ENCODE measurements at regions not wholly inside any gene's neighbourhood (a gene's known extent, or its start where the extent isn't known, plus 50 kb on each side); places are given as distances from the start of the nearest gene placed in this dataset.

DNA sequence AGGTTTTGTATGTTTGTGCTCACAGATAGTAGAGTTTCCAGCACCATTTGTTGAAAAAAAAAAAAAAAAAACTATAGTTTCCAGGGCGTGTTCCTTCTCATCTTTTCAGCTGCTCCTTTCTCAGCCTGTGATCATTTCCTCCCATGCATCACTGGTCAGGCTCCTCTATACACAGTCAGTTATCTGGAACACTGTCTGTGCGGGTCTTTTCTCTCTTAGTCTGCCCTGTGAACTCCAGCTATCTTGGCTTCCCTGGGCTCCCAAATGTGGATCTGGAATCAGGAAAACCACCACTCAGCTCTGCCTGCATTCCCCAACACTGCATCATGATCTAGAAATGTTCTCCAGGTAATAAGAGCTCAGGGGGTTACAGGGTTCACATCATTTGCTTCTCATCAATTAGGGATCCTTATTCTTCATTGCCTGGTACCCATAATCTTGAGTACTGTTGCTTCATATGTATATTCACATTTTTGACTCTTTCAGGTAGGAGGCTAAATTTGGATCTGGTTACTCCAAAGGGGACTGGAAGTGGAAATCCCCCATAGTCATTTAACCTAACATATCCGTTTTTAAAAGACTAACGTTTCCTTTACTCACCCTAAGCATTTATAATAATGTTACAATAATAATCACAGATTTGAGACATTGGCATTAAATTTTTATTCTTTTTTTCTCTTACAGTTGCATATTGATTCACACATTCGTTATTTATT lies 221.8 kb upstream of the KLF3 start:
- no peaks in the 10 kb centered on the region for H3K27me3 Mint-ChIP-seq
- H3K27ac Mint-ChIP-seq: no peak overlapping the region
- H3K9me3 Mint-ChIP-seq: peaks cover 18% of the 10 kb centered on the region
- peaks cover 4% of the 10 kb centered on the region for H3K36me3 Mint-ChIP-seq
- no peak overlapping the region for H3K4me3 Mint-ChIP-seq
- ATAC-seq (ENCODE audit: low read depth) (no peak), DNase-seq (no peak)
- POLR2A ChIA-PET: interaction anchor here (0.7 kb wide), 1 partner anchor 8 kb away, joined by 5 read pairs; no protein-coding TSS in a partner anchor
- H3K4me1 Mint-ChIP-seq: peaks cover 1% of the 10 kb centered on the region

DNA sequence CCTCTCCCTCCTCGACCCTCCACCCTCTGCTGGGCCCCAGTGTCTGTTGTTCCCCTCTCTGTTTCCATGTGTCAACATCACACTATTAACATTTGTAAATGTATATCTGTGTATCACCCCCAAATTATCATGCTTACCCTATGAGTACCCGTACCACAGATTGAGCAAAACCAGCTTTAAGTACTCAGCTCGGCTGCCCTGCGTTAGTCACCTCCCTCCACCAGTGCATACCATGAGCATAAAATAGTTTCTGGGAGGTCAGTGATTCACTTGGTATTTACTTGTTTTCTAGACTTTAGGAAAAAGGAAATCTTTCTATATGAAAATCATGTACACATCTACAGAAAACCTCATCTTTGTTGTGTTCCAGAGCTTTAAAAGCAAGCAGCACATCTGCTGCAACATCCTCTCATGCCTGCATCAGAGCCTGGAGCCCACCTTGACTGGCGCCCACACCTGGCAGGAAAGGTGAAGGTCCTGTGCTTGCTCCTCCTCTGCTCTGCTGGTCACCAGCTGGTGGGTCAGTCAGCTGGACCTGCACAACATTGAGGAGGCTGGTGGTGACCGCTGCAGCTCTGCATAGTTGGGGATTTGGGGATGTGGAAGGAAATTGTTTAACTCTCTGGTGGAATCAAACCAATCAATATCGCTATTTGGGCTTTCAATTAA lies 214.4 kb upstream of the KLF3 start:
- Mint-ChIP-seq H3K9me3 (peaks cover 12% of the 10 kb centered on the region), H3K27ac (no peak overlapping the region), H3K36me3 (peaks cover 8% of the 10 kb centered on the region), H3K4me1 (peaks cover 9% of the 10 kb centered on the region), H3K4me3 (no peak overlapping the region), H3K27me3 (no peaks in the 10 kb centered on the region)
- ATAC-seq (ENCODE audit: low read depth): no peak
- POLR2A ChIA-PET: interaction anchor here (0.5 to 0.6 kb wide), 2 partner anchors 8 to 177 kb away, joined by 3 to 5 read pairs; no protein-coding TSS in a partner anchor
- no peak for DNase-seq

- DNase-seq (no peak), ATAC-seq (ENCODE audit: low read depth) (no peak)
- Mint-ChIP-seq H3K36me3 (peaks cover 8% of the 10 kb centered on the region), H3K4me1 (peaks cover 17% of the 10 kb centered on the region), H3K27ac (no peak overlapping the region), H3K4me3 (no peak overlapping the region), H3K9me3 (peaks cover 10% of the 10 kb centered on the region), H3K27me3 (no peaks in the 10 kb centered on the region)
- POLR2A ChIA-PET: no interaction called here
Measured at GRCh38 chr4:38452009-38452408, 212.0 kb upstream of the KLF3 start.

- peaks cover 17% of the 10 kb centered on the region for H3K4me1 Mint-ChIP-seq
- H3K27ac Mint-ChIP-seq: no peak overlapping the region
- POLR2A ChIA-PET: no interaction called here
- peaks cover 8% of the 10 kb centered on the region for H3K36me3 Mint-ChIP-seq
- no peaks in the 10 kb centered on the region for H3K27me3 Mint-ChIP-seq
- no peak for DNase-seq
- no peak for ATAC-seq (ENCODE audit: low read depth)
- no peak overlapping the region for H3K4me3 Mint-ChIP-seq
- H3K9me3 Mint-ChIP-seq: peaks cover 9% of the 10 kb centered on the region
Measured at GRCh38 chr4:38452542-38452941, 211.5 kb upstream of the KLF3 start.

- no peak for DNase-seq
- Mint-ChIP-seq H3K4me3 (no peak overlapping the region), H3K4me1 (peaks cover 17% of the 10 kb centered on the region), H3K27me3 (no peaks in the 10 kb centered on the region), H3K9me3 (peaks cover 9% of the 10 kb centered on the region), H3K36me3 (peaks cover 8% of the 10 kb centered on the region), H3K27ac (no peak overlapping the region)
- POLR2A ChIA-PET: no interaction called here
- no peak for ATAC-seq (ENCODE audit: low read depth)
Measured at GRCh38 chr4:38453253-38453881, 210.6 kb upstream of the KLF3 start.

GRCh38 chr4:38454284-38454683 lies 209.7 kb upstream of the KLF3 start:
- ATAC-seq (ENCODE audit: low read depth) (no peak), DNase-seq (no peak)
- Mint-ChIP-seq H3K4me1 (peaks cover 17% of the 10 kb centered on the region), H3K4me3 (no peak overlapping the region), H3K9me3 (peaks cover 8% of the 10 kb centered on the region), H3K27ac (no peak overlapping the region), H3K27me3 (no peaks in the 10 kb centered on the region), H3K36me3 (peaks cover 7% of the 10 kb centered on the region)
- POLR2A ChIA-PET: no interaction called here

DNA sequence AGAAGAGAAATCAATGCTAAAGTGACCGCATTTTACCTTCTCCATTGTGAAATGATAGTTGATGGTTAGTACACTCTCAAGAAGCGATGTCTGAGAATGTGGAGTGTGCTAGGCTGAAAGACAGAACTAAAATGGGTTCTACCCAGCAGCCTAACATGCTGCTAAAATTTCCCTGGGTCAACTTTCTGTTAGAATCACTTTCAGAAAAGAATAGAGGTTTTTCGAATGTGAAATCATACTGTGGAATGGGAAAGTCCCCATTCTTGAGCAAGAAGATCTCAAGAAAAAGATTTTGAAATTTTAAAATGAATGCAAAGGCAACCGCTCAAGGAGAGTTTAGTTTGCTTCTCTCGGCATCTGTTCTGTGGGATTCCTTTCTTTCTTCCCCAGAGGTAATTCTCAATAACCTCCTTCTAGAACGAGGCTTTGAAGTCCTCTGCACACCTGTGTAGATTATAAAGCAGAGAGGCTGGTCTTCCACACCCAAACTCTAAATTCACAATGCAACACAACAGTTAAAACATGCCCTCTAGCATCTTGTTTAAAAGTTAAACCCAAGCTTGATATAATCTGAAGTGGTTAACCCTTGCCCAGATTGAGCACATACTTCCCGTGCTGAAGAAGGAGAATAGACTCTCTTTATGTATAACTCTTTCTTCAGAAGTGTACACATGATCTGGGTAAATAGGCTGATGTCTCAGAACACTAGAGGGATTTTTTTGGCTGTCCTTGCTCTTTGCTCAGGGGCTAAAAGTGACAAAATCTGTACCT lies 208.7 kb upstream of the KLF3 start:
- no peak overlapping the region for H3K4me3 Mint-ChIP-seq

DNA sequence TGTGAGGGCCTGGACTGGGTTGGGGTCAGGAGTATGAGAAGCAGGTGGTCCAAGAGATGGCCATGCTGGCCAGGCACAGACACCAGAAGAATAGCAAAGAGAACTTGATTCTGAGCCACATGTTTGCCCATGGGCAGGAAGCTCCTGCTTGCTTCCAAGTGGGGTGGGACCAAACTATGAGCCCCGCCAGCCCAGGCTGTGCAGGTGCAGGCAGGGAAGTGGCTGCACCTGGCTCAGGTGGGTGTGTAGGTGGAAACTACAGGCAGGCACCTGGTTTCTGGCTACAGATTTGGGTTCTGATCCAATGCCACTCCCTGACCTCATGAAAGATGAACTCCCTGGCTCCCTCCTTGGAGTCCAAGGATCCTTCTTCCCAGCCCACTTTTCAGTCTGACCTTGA lies 207.9 kb upstream of the KLF3 start:
- H3K4me1 Mint-ChIP-seq: peaks cover 17% of the 10 kb centered on the region
- no peak overlapping the region for H3K27ac Mint-ChIP-seq
- H3K4me3 Mint-ChIP-seq: no peak overlapping the region
- no peak for ATAC-seq (ENCODE audit: low read depth)
- no peaks in the 10 kb centered on the region for H3K27me3 Mint-ChIP-seq
- peaks cover 5% of the 10 kb centered on the region for H3K9me3 Mint-ChIP-seq
- POLR2A ChIA-PET: no interaction called here
- H3K36me3 Mint-ChIP-seq: peaks cover 4% of the 10 kb centered on the region
- no peak for DNase-seq

More for the DNA sequence above, 208.7 kb upstream of the KLF3 start:
- DNase-seq (no peak), ATAC-seq (ENCODE audit: low read depth) (peak; percentile 45)
- Mint-ChIP-seq H3K9me3 (peaks cover 5% of the 10 kb centered on the region), H3K27me3 (no peaks in the 10 kb centered on the region), H3K4me1 (peaks cover 17% of the 10 kb centered on the region), H3K27ac (no peak overlapping the region), H3K36me3 (peaks cover 4% of the 10 kb centered on the region)
- POLR2A ChIA-PET: no interaction called here

DNA sequence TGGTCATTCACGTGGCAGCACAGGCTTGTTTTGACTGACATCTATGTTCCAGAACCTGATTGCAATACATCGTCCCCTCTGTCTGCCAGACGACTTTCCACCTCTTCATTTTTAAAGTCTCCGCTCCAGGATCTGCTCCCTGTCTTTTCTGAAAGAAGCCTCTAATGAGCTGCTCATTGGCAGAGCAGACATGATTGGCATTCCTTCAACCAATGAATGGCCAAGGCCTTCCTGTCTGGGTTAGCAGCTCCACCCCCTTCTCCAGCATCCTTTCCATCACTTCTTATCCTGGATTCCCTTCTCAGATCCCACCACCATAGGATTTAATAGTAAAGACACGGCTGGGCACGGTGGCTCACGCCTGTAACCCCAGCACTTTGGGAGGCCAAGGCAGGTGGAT lies 202.7 kb upstream of the KLF3 start:
- no peak overlapping the region for H3K4me3 Mint-ChIP-seq

DNA sequence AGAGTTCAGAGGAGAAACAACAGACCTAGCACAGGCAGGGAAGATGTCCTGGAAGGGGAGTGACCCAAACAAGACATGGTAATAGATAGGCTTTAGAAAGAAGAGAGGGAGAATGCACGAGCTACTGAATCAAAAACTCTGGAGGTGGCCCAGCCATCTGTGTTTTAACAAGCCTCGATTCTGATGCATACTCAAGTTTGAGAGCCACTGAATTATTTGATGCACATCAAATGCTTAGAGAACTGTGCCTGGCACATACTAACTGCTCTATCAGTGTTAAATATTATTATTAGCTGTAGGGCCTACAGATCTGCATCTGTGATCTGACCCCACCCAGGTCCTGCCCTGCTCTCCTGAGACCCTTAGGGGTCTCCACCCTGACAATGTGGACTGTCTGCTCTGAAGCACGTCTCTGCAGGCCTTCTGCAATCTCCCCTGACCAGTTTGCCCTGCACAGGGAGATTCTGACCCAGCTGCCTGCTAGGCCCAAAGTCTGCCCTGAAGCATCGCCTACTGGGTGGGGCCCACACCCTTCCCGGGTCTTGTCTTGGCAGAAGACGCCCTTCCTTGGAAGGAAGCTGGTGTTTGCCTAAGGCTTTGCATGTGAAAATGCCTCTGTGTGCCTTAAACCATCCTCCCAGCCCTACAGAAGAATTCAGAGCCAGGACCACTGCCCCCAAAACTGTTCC lies 201.5 kb upstream of the KLF3 start:
- Mint-ChIP-seq H3K36me3 (peaks cover 10% of the 10 kb centered on the region), H3K27ac (no peak overlapping the region), H3K27me3 (no peaks in the 10 kb centered on the region), H3K4me3 (no peak overlapping the region), H3K4me1 (peaks cover 3% of the 10 kb centered on the region), H3K9me3 (peaks cover 10% of the 10 kb centered on the region)
- POLR2A ChIA-PET: no interaction called here
- DNase-seq: no peak
- ATAC-seq (ENCODE audit: low read depth): no peak

More for the DNA sequence above, 202.7 kb upstream of the KLF3 start:
- Mint-ChIP-seq H3K9me3 (peaks cover 3% of the 10 kb centered on the region), H3K27me3 (no peaks in the 10 kb centered on the region), H3K27ac (no peak overlapping the region), H3K36me3 (peaks cover 5% of the 10 kb centered on the region), H3K4me1 (peaks cover 3% of the 10 kb centered on the region)
- POLR2A ChIA-PET: no interaction called here
- DNase-seq: no peak
- no peak for ATAC-seq (ENCODE audit: low read depth)

GRCh38 chr4:38463268-38463958 lies 200.6 kb upstream of the KLF3 start:
- H3K27me3 Mint-ChIP-seq: no peaks in the 10 kb centered on the region
- H3K36me3 Mint-ChIP-seq: peaks cover 10% of the 10 kb centered on the region
- POLR2A ChIA-PET: no interaction called here

DNA sequence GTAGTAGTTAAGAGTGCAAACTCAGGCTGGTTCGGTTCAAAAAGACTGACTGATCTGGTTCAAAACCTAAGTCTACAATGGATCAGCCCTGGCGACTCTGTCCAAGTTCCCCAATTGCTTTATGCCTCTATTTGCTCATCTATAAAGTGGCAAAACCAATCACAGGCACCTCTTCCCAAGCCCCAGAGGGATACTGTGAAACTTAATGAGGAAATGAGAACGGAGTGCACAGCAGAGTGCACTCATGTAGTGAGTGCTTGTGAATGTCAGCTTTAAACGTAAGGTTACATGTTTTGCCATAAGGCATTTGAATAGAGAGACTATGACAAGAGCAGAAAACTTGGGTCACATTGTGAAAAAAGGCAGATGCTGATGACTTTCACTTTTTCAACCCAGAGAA lies 199.7 kb upstream of the KLF3 start:
- no peak for DNase-seq
- no peaks in the 10 kb centered on the region for H3K27me3 Mint-ChIP-seq
- H3K27ac Mint-ChIP-seq: peak overlapping the region; percentile 56
- peaks cover 3% of the 10 kb centered on the region for H3K4me1 Mint-ChIP-seq
- POLR2A ChIA-PET: no interaction called here
- H3K36me3 Mint-ChIP-seq: peaks cover 10% of the 10 kb centered on the region
- H3K9me3 Mint-ChIP-seq: peaks cover 13% of the 10 kb centered on the region
- ATAC-seq (ENCODE audit: low read depth): no peak
- no peak overlapping the region for H3K4me3 Mint-ChIP-seq

More at GRCh38 chr4:38463268-38463958, 200.6 kb upstream of the KLF3 start:
- ATAC-seq (ENCODE audit: low read depth): no peak
- peaks cover 10% of the 10 kb centered on the region for H3K9me3 Mint-ChIP-seq
- no peak overlapping the region for H3K4me3 Mint-ChIP-seq
- no peak overlapping the region for H3K27ac Mint-ChIP-seq
- H3K4me1 Mint-ChIP-seq: peaks cover 3% of the 10 kb centered on the region
- no peak for DNase-seq
